Naive thymus-derived CD8-positive, alpha-beta T cell (primary cell): ENCODE measurements at regions not wholly inside any gene's neighbourhood (a gene's known extent, or its start where the extent isn't known, plus 50 kb on each side); places are given as distances from the start of the nearest gene placed in this dataset.

Experiments
- ATAC-seq, 2 donors: fragments of 150-1000 bp; cut with Tn5 transposase in 1 of 2; sonication (Bioruptor Pico), chemical (Tn5 transposase) in 1 of 2; 1 replicate in 1 of 2; 2 replicates in 1 of 2; pipeline ENCODE4 v1.10.0; 2021; ENCODE audit warnings: mild to moderate bottlenecking in 2 of 2, moderate library complexity in 2 of 2
- POLR2A ChIA-PET: fragments of 350-600 bp; sonication (Branson Sonifier 250); formaldehyde crosslinking; loops from one replicate; lab custom pipeline; 2021; ENCODE audit warnings: antibody characterized with exemption; lab: Charles Lee
- DNase-seq, 10 donors: peaks; one replicate each; pipeline versions ENCODE4 v3.0.0 to v3.0.0-alpha.2; 2020 to 2022
- H3K27ac Mint-ChIP-seq, 10 donors: one replicate each; pipeline ENCODE4 v1.8.0; 2020 to 2022; ENCODE audit warnings: mild to moderate bottlenecking in 10 of 10, mixed read lengths in 10 of 10, moderate library complexity in 4 of 10, inconsistent platforms in 1 of 10
- H3K27me3 Mint-ChIP-seq, 5 donors: one replicate each; pipeline ENCODE4 v1.8.0; 2021 to 2022; ENCODE audit warnings: mixed read lengths in 5 of 5
- H3K36me3 Mint-ChIP-seq, 3 donors: one replicate each; pipeline ENCODE4 v1.8.0; 2020 to 2022; ENCODE audit warnings: mixed read lengths in 3 of 3, mild to moderate bottlenecking in 2 of 3, inconsistent platforms in 1 of 3
- H3K4me1 Mint-ChIP-seq, 4 donors: one replicate each; pipeline ENCODE4 v1.8.0; 2021 to 2022; ENCODE audit warnings: mixed read lengths in 4 of 4
- H3K4me3 Mint-ChIP-seq, 10 donors: one replicate each; pipeline ENCODE4 v1.8.0; 2020 to 2022; ENCODE audit warnings: mild to moderate bottlenecking in 10 of 10, mixed read lengths in 10 of 10, moderate library complexity in 6 of 10, inconsistent platforms in 1 of 10
- H3K9me3 Mint-ChIP-seq, 9 donors: one replicate each; pipeline ENCODE4 v1.8.0; 2020 to 2022; ENCODE audit warnings: mixed read lengths in 9 of 9, mild to moderate bottlenecking in 3 of 9, inconsistent platforms in 1 of 9, moderate library complexity in 1 of 9

DNA sequence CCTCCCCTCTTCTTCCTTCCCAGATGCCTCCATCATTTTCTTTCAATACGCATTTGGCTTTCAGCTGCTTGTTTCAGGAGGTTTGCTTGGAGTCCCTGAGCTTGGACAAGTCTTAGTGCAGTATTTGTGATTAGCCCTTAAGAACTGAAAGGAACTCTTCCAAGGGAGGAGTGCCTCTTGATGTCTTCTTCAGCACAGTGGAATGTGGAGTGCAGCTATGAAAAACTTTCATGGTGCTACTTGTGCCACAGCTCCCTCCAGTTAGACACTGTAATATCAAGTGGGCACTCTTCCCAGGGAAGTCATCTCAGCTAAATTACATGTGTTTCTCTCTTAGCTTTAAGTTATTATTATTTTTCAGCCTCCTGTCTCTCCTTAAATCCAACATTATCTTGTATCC is 173.1 kb downstream of the NECTIN3 start:
- Mint-ChIP-seq H3K27ac (no peak overlapping the region), H3K9me3 (peaks cover 0 to 11% (median 6%) of the 10 kb centered on the region in 9 donors), H3K4me3 (no peak overlapping the region), H3K4me1 (peaks cover 9 to 33% (median 16%) of the 10 kb centered on the region in 4 donors), H3K36me3 (peaks cover 0 to 12% (median 9%) of the 10 kb centered on the region in 3 donors), H3K27me3 (no peaks in the 10 kb centered on the region)
- POLR2A ChIA-PET = interaction anchor here (1.3 kb wide), 1 partner anchor 9 kb away, joined by 5 read pairs; no protein-coding TSS in a partner anchor
- DNase-seq (no peak), ATAC-seq (no peak)

DNA sequence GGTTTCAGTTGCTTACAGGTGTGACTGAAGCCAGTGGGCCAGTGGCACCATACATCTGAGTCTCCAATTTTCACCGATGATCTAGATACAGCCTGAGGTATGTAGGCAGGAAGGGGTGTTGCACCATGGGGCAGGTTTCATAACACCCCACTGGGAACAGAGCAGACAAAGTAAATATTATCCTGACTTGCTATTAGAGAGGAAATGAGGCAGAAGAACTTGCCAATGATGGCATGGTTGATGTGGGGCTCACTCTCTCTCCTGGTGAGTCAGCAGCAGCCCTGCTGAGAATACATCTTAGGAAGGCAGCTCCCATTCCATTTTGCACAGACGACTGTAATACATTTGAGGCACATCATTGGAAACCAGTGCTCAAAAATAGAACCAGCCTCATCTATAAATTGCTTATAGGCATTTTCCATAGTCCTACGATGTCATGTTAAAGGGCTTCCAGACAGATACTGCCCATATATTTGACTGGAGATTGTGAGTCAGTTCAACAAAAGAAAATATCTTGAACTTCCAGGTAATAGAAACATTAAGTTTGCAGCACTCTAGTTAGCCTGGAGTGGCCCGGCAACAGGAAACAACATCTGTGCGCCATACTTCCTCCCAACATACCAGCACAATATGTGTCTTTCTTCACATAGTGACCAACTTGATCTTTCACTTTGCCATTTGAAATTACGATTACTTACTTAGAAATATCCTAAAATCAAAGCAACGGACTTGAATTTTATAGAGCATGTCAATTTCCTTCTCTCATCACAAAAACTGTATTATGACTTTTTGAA is 175.5 kb downstream of the NECTIN3 start:
- peaks cover 0 to 9% (median 5%) of the 10 kb centered on the region in 9 donors for H3K9me3 Mint-ChIP-seq
- no peak for DNase-seq
- H3K4me3 Mint-ChIP-seq = peak overlapping the region in 1 of 10 donors; percentile 20
- no peaks in the 10 kb centered on the region for H3K27me3 Mint-ChIP-seq
- peaks cover 7 to 31% (median 14%) of the 10 kb centered on the region in 4 donors for H3K4me1 Mint-ChIP-seq
- H3K27ac Mint-ChIP-seq = no peak overlapping the region
- peaks cover 0 to 5% (median 4%) of the 10 kb centered on the region in 3 donors for H3K36me3 Mint-ChIP-seq
- POLR2A ChIA-PET = no interaction called here
- no peak for ATAC-seq

DNA sequence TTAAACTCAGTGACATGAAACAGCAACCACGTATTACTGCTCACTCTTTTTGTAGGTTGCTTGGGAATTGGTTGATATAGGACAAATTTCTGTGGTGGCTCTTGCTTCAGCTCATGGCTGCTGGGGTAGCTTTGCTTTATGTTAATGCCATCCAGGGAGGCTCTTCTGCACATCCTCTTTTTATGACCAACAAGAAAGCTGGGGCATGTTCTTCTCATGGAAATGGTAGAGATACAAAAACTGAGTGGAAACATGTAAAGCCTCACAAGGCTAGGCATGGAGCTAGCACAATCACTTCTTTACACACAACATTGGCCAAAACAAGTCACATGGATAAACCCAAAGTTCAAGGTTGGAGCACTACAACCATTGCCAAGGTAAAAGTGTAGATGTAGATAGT is 176.8 kb downstream of the NECTIN3 start:
- ATAC-seq (no peak), DNase-seq (no peak)
- Mint-ChIP-seq H3K36me3 (peaks cover 0 to 5% (median 3%) of the 10 kb centered on the region in 3 donors), H3K27ac (peak overlapping the region in 1 of 10 donors; percentile 53), H3K4me1 (peaks cover 12 to 43% (median 21%) of the 10 kb centered on the region in 4 donors), H3K4me3 (no peak overlapping the region), H3K27me3 (no peaks in the 10 kb centered on the region), H3K9me3 (peaks cover 0 to 9% (median 5%) of the 10 kb centered on the region in 9 donors)
- POLR2A ChIA-PET = no interaction called here

DNA sequence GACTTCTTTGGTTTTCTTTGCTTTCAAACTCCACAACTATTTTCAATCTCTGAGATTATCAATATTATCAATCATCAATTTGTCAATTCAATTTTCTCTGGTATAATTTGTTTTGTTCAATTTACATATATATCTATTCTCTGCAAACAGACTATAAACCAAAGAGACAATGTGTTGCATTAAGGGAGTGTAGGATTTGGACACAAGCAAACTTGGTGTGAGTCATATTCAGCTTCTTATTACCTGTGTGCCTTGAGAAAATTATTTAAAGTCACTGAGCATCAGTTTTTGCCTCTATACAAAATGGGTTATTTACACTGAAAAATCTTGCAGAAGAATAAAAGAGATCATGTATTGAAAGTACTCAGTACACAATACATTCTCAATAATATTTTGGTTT is 177.8 kb downstream of the NECTIN3 start:
- DNase-seq (no peak), ATAC-seq (no peak)
- no peaks in the 10 kb centered on the region for H3K27me3 Mint-ChIP-seq
- peaks cover 16 to 52% (median 30%) of the 10 kb centered on the region in 4 donors for H3K4me1 Mint-ChIP-seq
- POLR2A ChIA-PET = no interaction called here
- H3K36me3 Mint-ChIP-seq = no peaks in the 10 kb centered on the region
- H3K27ac Mint-ChIP-seq = no peak overlapping the region
- H3K4me3 Mint-ChIP-seq = no peak overlapping the region
- peaks cover 0 to 9% (median 0%) of the 10 kb centered on the region in 9 donors for H3K9me3 Mint-ChIP-seq

DNA sequence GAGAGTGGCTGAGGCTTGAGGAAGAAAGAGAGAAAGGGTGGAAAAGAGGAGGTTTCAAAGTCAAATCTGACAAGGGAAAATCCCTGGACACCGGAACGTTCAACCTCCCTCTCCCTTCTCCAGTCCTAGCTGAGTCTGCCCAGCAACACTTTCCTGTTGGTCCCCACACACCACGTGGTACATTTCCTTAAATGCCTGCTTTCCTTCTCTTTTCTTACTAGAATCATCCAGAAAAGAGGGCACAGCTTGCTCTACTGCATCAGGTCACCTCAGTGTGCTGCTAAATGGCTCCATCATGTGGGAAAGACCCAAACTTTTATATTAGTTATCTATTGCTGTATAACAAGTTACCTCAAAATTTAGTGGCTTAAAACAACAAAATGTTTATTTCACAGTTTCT is 181.2 kb downstream of the NECTIN3 start:
- ATAC-seq (no peak), DNase-seq (no peak)
- POLR2A ChIA-PET = no interaction called here
- H3K4me3 Mint-ChIP-seq = peak overlapping the region in 1 of 10 donors; percentile 31
- H3K27ac Mint-ChIP-seq = no peak overlapping the region
- no peaks in the 10 kb centered on the region for H3K27me3 Mint-ChIP-seq
- no peaks in the 10 kb centered on the region for H3K36me3 Mint-ChIP-seq
- peaks cover 9 to 42% (median 26%) of the 10 kb centered on the region in 4 donors for H3K4me1 Mint-ChIP-seq
- no peaks in the 10 kb centered on the region for H3K9me3 Mint-ChIP-seq

DNA sequence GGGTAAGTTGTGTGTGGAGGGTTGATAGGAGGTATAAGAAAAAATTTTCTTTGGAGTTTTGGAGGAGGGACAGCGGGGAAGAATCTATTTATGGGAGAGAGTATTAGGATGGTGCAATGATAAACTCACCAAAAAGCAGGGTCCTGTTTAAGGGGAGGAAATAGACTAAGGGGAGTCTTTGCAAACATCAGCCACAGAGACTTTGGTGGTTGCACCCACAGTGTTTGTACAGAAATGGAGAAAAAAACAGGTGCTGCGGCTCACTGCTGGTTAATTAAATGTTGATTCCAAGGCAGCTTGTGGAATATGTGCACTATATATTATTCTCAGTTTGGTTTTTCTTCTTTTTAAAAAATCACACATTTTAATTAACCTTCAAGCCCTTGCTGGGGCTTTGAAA is 182.1 kb downstream of the NECTIN3 start:
- DNase-seq (peak in 1 of 10 donors; percentile 18), ATAC-seq (peak in 1 of 2 donors; percentile 39)
- no peaks in the 10 kb centered on the region for H3K27me3 Mint-ChIP-seq
- no peaks in the 10 kb centered on the region for H3K9me3 Mint-ChIP-seq
- H3K36me3 Mint-ChIP-seq = no peaks in the 10 kb centered on the region
- POLR2A ChIA-PET = interaction anchor here (0.6 to 0.8 kb wide), 2 partner anchors 10 to 24 kb away, joined by 3 to 5 read pairs; no protein-coding TSS in a partner anchor
- H3K4me3 Mint-ChIP-seq = peak overlapping the region in 8 of 10 donors; percentile 15 to 61 (median 36)
- H3K27ac Mint-ChIP-seq = peak overlapping the region in 4 of 10 donors; percentile 7 to 58 (median 14)
- H3K4me1 Mint-ChIP-seq = peaks cover 7 to 37% (median 24%) of the 10 kb centered on the region in 4 donors

DNA sequence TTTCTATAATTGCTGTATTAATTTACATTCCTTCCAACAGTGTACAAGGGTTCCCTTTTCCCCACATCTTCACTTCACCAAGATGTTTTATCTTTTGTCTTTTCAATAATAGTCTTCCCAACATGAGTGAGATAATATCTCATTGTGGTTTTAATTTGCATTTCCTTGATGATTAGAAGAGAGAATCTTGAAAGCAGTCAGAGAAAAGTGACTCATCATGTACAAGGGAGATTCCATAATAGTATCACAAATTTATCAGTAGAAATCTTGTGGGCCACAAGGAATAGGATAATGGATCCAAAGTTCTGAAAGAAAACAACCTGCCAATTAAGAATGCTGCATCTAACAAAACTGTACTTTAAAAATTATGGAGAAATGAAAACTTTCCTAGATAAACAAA is 189.3 kb downstream of the NECTIN3 start:
- no peak for DNase-seq
- Mint-ChIP-seq H3K4me3 (no peak overlapping the region), H3K36me3 (peaks cover 0 to 4% (median 4%) of the 10 kb centered on the region in 3 donors), H3K27ac (no peak overlapping the region), H3K9me3 (peaks cover 0 to 19% (median 4%) of the 10 kb centered on the region in 9 donors), H3K4me1 (peaks cover 0 to 12% (median 6%) of the 10 kb centered on the region in 4 donors), H3K27me3 (no peaks in the 10 kb centered on the region)
- no peak for ATAC-seq
- POLR2A ChIA-PET = no interaction called here

DNA sequence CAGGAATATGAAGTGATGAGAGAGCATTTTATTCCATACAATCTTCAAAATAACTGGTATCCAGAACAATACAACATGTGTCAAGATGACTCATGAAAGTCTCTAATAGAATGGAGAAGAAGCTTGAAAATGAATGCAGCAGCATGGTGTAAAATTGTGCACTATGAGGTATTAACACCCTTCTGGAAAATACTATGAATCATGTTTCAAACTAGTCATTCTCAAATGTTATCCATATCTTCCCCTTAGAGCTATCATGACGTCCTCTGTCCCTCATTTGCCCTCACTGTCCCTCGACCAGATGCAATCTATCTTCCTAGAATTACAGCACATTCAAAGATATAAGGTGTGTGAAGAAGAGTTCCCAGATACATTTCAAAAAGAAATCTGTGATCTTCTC is 198.2 kb downstream of the NECTIN3 start:
- Mint-ChIP-seq H3K4me1 (no peaks in the 10 kb centered on the region), H3K27ac (no peak overlapping the region), H3K27me3 (no peaks in the 10 kb centered on the region), H3K4me3 (no peak overlapping the region), H3K9me3 (peaks cover 0 to 9% (median 2%) of the 10 kb centered on the region in 9 donors), H3K36me3 (no peaks in the 10 kb centered on the region)
- POLR2A ChIA-PET = no interaction called here
- no peak for ATAC-seq
- no peak for DNase-seq

DNA sequence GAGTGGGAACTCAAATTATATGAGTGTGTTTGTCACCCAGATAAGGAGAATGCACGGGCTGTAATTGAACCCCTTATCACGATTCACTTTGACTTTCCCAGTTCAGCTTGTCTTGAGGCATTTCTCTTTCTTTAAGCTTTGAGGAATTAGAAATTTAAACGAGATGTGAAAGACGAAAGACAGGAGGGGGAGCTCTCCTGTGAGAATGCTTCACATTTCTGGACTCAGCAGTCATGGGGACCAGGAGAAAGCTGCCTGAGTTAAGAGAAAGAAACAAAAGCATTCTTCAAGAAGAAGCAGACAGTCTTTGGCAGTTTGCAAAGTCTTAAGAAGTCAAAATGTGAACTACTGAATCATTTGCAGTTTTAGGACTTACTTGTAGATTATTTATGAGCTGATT is 205.6 kb downstream of the NECTIN3 start:
- Mint-ChIP-seq H3K9me3 (no peaks in the 10 kb centered on the region), H3K4me3 (peak overlapping the region in 1 of 10 donors; percentile 11)

DNA sequence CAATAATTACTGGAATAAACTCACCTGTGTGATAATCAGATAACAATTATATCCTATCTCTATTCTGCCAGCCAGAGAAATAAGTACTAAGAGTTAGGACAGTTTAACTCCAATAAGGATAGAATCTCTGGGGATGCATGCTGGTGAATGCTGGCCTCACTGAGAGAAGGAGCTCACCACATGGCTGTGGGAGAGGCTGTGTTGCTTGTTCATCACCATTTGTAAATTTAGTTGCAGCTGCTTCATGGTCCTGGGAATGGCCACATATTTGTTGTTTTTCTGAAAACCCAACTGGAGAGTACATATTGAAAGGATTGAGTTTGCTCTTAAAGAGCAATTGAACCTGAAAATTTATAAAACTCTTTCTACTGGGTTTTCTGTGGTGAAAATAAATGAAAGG is 207.3 kb downstream of the NECTIN3 start:
- Mint-ChIP-seq H3K36me3 (no peaks in the 10 kb centered on the region), H3K4me3 (no peak overlapping the region), H3K9me3 (no peaks in the 10 kb centered on the region), H3K4me1 (peaks cover 10 to 26% (median 18%) of the 10 kb centered on the region in 4 donors), H3K27me3 (no peaks in the 10 kb centered on the region), H3K27ac (no peak overlapping the region)
- DNase-seq (no peak), ATAC-seq (no peak)
- POLR2A ChIA-PET = no interaction called here

More for the DNA sequence above, 205.6 kb downstream of the NECTIN3 start:
- no peaks in the 10 kb centered on the region for H3K27me3 Mint-ChIP-seq
- POLR2A ChIA-PET = interaction anchor here (0.6 kb wide), 1 partner anchor 23 kb away, joined by 3 read pairs; no protein-coding TSS in a partner anchor
- peaks cover 8 to 25% (median 17%) of the 10 kb centered on the region in 4 donors for H3K4me1 Mint-ChIP-seq
- ATAC-seq = no peak
- no peaks in the 10 kb centered on the region for H3K36me3 Mint-ChIP-seq
- peak overlapping the region in 5 of 10 donors; percentile 5 to 51 (median 28) for H3K27ac Mint-ChIP-seq
- DNase-seq = no peak

DNA sequence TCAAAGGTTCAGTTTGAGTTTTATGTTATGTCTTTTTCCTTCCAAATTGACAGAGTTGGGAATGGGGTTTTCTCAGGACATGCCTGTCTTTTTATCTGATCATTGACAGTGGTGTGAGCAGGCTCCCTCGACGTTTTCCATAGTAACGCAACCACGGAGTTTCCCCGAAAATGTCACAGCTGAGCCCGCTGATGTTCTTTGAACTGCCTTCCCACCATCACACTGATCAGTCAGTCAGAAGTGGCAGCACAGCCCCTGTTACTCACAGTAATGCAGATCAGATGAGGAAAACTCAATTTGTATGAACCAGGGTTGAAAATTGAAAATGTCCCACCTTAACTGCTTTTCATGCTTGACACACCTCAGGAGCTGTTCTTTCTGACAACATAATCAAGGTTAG is 210.4 kb downstream of the NECTIN3 start:
- Mint-ChIP-seq H3K27me3 (no peaks in the 10 kb centered on the region), H3K4me1 (peaks cover 17 to 37% (median 28%) of the 10 kb centered on the region in 4 donors), H3K27ac (no peak overlapping the region), H3K4me3 (no peak overlapping the region), H3K9me3 (no peaks in the 10 kb centered on the region), H3K36me3 (no peaks in the 10 kb centered on the region)
- POLR2A ChIA-PET = no interaction called here
- no peak for ATAC-seq
- DNase-seq = no peak

DNA sequence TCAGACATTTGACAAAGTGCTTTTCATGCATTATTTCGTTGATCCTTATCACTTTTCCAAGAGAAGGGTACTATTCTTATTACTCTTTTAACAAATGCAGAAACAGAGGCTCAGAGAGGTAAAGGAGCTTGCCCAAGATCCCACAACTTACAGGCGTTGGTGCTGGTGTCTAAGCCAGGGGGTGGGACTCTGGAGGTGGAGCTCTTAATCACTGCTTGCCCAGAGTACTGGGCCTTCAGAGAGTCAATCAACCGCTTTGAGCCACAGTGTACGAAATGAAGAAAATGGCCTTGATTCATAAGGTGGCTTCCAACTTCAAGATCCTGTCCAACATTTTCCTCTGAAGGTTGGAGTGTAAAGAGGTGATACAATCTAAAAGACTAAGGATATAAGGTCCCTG is 211.5 kb downstream of the NECTIN3 start:
- no peaks in the 10 kb centered on the region for H3K36me3 Mint-ChIP-seq
- peaks cover 12 to 26% (median 20%) of the 10 kb centered on the region in 4 donors for H3K4me1 Mint-ChIP-seq
- H3K9me3 Mint-ChIP-seq = no peaks in the 10 kb centered on the region
- H3K27me3 Mint-ChIP-seq = no peaks in the 10 kb centered on the region
- no peak overlapping the region for H3K4me3 Mint-ChIP-seq
- POLR2A ChIA-PET = no interaction called here
- ATAC-seq (no peak), DNase-seq (no peak)
- H3K27ac Mint-ChIP-seq = no peak overlapping the region

DNA sequence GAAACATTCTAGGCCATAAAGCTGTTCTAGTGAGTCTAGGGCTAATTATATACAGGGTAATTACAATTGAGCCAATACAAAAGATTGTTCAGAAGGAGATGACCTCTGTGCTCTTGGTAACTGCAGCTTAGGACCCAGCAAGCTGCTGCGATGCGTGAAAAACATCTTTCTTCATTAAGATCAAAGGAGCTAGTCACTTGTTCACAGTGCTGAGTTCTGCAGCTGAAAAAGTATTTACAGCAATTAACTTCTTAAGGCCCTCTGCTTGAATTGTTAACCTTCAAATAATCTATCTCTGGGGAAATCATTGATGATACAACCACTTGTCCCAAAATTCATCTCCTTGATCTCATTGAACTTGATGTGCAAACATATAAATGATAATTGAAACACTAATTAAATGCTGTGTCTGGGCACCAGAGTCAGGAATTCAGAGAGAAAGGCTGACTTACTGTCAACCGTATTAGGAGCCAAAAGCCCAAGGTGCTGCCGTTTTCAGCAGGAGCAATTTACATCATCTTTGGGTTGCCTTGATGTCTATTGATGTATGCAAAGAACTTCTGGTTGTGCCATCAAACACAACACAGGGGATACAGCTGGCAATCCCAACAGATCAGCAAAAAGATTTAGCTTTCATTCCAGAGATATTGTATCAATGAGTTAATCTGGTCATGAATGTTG is 213.0 kb downstream of the NECTIN3 start:
- H3K27me3 Mint-ChIP-seq = no peaks in the 10 kb centered on the region
- peaks cover 12 to 23% (median 20%) of the 10 kb centered on the region in 4 donors for H3K4me1 Mint-ChIP-seq
- DNase-seq (no peak), ATAC-seq (peak in 1 of 2 donors; percentile 59)
- peak overlapping the region in 3 of 10 donors; percentile 0 to 11 (median 10) for H3K4me3 Mint-ChIP-seq
- POLR2A ChIA-PET = no interaction called here
- H3K27ac Mint-ChIP-seq = no peak overlapping the region
- no peaks in the 10 kb centered on the region for H3K9me3 Mint-ChIP-seq
- H3K36me3 Mint-ChIP-seq = no peaks in the 10 kb centered on the region
